GM19468 (cell line): ENCODE measurements at regions not wholly inside any gene's neighbourhood (a gene's known extent, or its start where the extent isn't known, plus 50 kb on each side); places are given as distances from the start of the nearest gene placed in this dataset.
"Not testable (repeated sequence)": the region's sequence is repeated elsewhere in the genome, so short reads cannot be mapped to it uniquely, and the experiment has no call there.

ENCODE experiments used
- ATAC-seq: cut with Tn5 transposase; IDR thresholded peaks from one replicate; pipeline ENCODE4 v1.9.1; 2021; ENCODE audit warnings: mild to moderate bottlenecking, moderate library complexity, moderate number of reproducible peaks; ENCODE audit not compliant: unreplicated experiment; ENCODE audit errors: extremely low read depth

- ATAC-seq: no peak
Measured at GRCh38 chr14:105930572-105930971, 404.2 kb downstream of the TMEM121 start.

GRCh38 chr14:105931808-105932483 lies 405.6 kb downstream of the TMEM121 start:
- ATAC-seq: no peak

GRCh38 chr14:105933238-105933637 lies 406.9 kb downstream of the TMEM121 start:
- no peak for ATAC-seq

- ATAC-seq: no peak
Measured at GRCh38 chr14:105935384-105935783, 409.0 kb downstream of the TMEM121 start.

- no peak for ATAC-seq
Measured at GRCh38 chr14:105937253-105938054, 411.1 kb downstream of the TMEM121 start.

GRCh38 chr14:105938055-105938863 lies 411.9 kb downstream of the TMEM121 start:
- no peak for ATAC-seq

- no peak for ATAC-seq
Measured at GRCh38 chr14:105938959-105939358, 412.6 kb downstream of the TMEM121 start.

- ATAC-seq: no peak
Measured at GRCh38 chr14:105939810-105940508, 413.6 kb downstream of the TMEM121 start.

GRCh38 chr14:105940534-105941225 lies 414.3 kb downstream of the TMEM121 start:
- no peak for ATAC-seq

- ATAC-seq: no peak
Measured at GRCh38 chr14:105941226-105942166, 415.1 kb downstream of the TMEM121 start.

GRCh38 chr14:105942725-105943124 lies 416.3 kb downstream of the TMEM121 start:
- not testable (repeated sequence) for ATAC-seq

GRCh38 chr14:105943973-105944602 lies 417.7 kb downstream of the TMEM121 start:
- no peak for ATAC-seq

- no peak for ATAC-seq
Measured at GRCh38 chr14:105944632-105945610, 418.5 kb downstream of the TMEM121 start.

- ATAC-seq: no peak
Measured at GRCh38 chr14:105945896-105946295, 419.5 kb downstream of the TMEM121 start.

GRCh38 chr14:105947599-105947998 lies 421.2 kb downstream of the TMEM121 start:
- ATAC-seq: no peak

- not testable (repeated sequence) for ATAC-seq
Measured at GRCh38 chr14:105948955-105949354, 422.6 kb downstream of the TMEM121 start.

- ATAC-seq: not testable (repeated sequence)
Measured at GRCh38 chr14:105950364-105950892, 424.0 kb downstream of the TMEM121 start.
